ENCODE measurements at regions not wholly inside any gene's neighbourhood (a gene's known extent, or its start where the extent isn't known, plus 50 kb on each side); places are given as distances from the start of the nearest gene placed in this dataset.
"Not testable (repeated sequence)": the region's sequence is repeated elsewhere in the genome, so short reads cannot be mapped to it uniquely, and the experiment has no call there.

DNA sequence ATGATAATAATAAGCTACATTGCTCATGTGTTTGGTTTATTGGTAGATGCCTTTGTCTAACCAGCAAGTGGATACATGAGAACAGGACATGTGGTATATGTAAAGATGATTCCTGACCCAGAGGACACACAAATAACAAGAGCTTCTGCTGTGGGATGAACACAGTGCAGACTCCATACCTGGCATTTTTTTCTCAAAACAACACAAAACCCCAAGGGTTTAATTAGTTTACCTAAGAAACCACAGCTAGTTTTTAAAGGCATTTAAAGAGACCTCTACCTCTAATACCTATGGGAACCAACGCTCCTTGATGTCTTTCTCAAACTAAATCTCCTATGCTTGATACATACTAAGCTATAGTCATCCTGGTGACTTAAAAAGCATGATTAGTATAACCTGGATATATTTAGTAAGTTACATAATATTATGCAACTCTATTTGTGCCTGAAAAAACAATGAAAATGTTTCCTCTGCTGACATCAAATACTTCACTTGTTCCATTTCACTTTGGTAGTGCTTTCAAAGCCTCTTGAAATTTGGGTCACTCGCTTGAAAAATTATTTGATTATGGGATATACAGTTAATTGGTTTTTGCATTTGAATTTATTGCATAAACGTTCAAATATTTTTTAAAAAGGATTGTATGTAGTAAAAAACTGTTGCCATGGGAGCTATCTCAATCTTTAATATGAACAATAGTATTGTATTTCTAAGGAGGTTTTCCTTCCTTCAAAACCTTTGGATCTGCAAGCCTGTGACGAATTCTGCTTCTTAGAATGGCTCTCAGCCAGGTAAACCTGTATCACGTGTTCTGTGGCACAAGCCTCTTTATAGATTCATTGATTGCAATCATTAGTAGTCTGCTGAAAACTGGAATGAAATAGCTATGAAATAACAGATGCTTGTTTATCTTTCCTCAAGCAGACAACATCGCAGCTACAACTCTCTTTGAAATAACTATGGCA lies 233.0 kb upstream of the KCNMB2 start:
- DNase-seq: no peak

DNA sequence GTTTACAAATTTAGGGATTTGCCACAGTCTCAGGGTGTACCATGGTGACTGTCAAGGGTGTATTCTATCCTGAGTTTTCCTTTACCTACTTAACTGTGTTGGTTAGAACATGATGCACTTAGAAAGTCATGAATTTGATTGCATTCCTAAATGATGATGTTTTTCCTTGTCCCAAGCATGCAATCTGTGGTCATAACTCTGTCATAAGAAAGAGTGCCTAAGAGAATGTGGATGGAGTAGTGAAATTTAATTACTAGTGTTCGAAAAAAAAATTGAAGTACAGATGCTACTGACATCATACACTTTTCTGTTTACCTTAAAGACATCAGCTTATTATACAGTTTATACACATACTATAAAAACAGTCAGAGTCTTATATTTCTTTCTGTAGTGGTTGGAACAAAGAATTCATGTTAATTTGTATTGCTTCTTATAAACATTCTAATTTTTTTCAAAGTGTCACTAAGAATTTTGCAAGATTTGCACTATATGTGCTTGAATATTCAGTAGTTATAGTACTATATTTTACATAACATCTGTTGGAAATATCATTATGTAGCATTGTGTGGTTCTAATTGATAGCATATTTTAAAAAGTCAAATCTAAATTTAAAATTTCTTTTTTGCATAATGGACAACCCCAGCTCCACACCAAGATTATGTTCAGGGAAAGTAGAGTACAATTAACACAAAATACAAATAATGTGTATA lies 231.3 kb upstream of the KCNMB2 start:
- DNase-seq: no peak

DNA sequence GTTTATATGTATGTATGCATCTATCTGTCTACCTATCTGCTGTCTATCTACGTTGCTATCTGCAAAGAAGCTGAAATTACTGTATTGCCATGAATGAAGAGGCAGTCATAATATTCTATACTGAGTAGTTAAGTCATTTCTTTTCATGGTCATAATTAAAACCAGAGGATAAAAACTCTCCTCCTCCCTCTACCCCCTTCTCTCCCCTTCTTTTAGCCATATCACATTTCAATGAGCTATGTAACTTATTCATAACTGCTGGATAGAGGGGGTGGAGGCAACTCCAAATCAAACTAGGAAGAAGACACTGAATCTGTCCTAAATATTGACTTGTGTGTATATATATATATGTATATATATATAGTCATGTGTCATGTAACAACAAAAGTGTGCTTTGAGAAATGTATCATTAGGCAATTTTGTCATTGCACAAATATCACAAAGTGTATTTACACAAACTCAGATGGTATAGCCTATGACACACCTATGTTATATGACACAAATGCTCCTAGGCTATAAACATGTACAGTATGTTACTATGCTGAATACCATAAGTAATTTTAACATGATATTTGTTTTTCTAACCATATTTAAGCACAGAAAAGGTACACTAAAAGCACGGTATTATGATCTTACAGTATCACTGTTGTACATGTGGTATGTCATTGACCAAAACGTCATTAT lies 229.7 kb upstream of the KCNMB2 start:
- DNase-seq: no peak

DNA sequence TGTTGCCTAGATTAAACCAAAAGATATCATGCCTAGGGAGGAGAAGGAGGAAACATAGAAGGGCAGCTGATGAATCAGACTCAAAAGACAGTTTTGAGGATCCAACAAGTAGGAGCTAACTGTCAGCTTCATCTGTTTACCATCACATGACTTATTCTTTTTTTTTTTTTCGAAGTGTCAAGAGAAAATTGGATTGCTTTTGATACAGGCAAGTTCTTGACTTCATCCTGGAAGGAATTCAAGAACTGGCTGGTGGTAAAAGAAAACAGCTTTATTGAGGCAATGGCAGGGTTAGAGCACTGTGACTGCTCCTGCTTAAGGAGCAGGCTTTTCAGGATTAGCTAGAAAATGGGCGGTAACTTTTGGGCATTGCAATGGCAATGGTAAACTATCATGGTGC lies 227.5 kb upstream of the KCNMB2 start:
- no peak for DNase-seq

DNA sequence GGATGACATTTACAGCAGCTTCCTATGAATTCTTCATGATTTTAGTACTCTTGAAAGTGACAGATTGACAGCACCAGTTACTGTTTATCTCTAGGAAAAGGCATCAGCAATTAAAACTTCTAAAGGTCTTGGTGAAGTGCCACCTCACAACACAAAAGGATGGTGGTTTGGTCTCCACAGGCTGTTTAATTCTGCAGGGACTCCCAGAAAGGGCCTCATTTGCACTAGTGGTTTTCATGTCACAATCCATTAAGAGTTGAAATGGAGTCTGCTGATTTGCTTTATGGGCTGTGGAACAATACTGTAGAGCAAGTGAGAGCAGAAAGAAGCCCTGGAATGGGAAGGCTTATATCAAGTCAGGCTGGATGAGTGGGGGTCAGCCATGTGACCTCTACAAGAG lies 225.3 kb upstream of the KCNMB2 start:
- DNase-seq: no peak

DNA sequence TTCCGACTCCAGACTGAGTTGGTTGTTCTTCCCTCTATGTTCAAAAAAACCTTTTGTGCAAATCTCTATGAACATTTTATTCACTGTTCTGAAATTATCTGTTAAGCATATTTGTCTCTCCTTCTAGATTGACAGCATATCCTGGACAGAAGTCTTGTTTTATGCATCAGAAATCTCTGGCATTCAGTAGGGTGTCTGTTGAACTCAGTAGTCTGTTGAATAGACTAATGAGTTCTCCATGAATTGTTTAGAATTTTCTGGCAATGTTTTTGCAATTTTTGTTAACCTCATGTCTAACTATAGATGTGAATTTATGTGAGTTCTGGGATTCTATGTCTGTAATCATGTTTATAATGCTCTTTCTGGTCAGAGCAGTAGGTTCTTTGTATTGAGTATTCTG lies 222.5 kb upstream of the KCNMB2 start:
- DNase-seq: no peak

DNA sequence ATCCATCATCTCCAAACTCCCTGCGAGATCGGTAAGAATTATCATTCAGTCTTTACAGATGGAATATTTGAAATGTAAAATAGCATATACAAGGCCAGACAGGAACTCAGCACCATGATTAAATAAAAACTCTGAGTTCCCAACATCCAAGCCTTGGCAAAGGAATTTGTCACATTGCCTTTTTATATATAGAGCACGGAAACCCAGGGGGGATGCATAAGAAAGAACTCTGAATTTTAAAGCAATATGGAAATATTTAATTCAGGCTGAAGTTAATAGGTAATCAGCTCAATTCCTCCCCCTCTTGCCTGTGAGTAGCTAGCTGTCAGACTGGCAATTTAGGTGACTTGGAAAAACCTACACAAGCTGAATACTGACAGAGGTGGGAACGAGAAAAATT lies 217.9 kb upstream of the KCNMB2 start:
- DNase-seq: no peak

DNA sequence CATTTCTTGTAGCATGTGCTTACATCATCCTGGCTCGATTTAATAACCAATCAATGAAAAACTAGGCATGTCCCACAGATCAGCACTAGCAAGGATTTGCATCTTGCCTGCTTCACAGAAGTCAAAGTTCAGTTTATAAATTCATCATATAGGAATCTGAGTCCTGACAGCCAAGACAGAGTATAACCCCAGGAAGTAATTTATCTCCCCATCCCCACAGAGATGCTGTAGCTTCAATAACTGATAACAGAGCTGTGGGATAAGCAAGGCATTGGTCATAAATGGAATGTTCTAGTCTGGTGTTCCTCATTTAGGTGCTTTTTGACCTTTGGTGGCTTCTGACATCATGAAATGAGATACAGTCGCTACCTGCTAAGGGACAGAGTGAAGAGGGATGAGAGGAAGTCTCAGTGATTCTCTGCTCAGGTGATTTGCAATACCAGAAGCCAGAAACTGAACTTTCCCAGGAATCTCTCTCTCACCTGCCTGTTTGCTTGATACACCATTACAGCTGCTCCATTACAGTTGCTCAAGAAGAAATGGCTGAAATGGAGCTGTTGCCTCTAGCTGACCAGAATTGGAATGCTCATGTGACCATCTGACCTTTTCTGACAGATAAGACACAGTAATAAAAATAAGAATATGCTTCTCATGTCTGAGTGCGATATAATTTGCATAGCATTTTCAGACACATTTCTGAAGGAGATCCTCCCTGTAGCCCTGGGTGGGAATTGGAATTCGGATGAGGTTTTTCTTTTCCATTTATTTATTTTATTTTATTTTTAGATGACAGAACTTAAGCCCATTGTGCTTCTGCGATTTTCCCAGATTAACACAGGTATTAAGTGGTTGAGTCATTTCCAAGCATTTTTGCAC lies 217.1 kb upstream of the KCNMB2 start:
- DNase-seq: no peak

DNA sequence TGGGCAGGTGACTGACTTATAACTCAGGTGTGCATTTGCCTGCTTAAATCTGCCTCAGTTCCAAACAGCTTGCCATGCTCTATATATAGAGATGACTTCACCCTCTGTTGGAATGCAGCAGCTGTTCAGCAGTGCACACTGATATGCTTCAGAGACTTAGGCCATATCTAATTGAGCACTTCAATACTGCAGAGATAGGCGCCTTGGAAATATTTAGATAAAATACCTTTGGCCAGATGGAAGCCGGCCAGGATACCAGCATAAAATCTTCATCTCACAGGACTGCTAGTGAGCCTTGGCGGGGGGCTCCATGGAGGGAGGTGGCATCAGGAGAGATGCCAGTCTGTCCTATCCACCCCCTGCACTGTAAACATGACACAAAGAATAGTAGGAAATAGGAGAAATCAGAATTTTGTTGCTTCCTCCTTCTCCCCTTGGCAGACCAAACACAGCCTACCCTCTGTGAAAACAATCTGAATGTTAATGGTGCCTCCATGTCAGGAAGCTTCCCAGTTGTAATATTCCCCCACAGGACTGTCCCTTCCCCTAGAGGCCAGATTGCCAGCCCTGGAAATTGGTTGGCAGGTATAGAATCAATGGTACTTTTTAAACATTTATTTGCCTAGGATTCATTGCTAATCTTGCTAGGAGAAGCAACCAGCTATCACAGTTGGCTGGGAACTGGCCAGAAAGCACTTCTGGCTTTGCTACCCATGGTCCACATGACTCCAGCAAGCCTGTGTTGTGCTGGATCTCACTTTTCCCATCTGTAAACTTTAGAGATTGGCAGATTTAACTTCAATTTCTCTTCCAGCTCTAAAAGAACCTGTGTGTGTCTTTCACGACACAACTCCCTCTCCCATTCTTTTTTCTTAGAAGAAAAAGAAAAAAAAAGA lies 215.5 kb upstream of the KCNMB2 start:
- no peak for DNase-seq

DNA sequence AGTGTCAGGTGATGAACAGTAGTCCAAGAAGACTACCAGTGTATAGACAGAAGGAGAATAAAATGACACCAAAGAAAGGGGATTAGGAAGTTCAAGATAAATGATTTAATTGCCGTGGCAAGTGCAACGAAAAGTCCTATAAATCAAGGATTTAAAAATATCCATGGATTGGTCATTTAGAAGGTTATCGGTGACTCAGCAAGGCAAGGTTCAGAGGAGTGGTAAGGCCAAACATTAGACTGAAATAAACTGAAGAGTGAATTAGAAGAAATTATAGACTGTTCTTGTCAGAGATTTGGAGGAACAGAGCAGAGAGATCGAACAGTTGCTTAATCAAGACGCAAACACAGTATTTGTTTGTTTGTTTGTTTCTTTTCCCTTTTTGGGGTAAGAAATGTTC lies 211.9 kb upstream of the KCNMB2 start:
- DNase-seq: no peak

DNA sequence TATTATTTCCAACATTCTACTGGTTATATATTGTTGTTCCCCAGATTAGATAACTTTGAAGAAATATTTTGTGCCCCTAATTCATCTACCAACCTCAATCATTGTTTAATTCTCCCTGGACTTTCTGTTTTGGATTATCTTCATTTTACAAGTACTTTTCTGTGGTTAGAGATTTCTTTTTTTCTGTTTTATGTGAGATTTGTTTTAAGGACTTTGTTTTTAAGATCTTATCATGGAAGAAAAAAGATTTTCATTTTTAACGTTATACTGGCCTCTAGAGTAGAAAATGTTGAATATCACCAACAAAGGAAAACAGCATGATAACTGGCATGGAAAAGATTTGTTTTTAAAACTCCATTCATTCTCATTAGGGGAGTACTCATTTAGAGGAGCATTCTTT lies 210.9 kb upstream of the KCNMB2 start:
- no peak for DNase-seq

DNA sequence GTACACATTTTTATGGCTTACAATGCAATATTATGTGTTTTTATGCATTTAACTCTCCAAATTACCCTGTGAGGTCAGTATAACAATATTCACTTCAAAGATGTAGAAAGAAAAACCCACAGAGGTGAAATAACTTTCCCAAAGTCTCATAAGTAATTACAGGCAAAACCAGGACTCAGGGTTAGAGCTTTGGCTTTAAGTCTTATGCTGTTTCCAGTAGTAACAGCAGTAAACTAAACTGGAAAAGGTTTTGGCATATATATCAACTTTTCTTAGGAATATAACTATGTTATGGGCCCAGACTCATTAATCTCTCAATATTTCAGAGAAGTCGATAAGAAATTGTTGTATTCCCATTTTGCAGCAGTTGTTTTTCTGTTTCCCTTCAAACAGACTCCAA lies 206.3 kb upstream of the KCNMB2 start:
- no peak for DNase-seq

DNA sequence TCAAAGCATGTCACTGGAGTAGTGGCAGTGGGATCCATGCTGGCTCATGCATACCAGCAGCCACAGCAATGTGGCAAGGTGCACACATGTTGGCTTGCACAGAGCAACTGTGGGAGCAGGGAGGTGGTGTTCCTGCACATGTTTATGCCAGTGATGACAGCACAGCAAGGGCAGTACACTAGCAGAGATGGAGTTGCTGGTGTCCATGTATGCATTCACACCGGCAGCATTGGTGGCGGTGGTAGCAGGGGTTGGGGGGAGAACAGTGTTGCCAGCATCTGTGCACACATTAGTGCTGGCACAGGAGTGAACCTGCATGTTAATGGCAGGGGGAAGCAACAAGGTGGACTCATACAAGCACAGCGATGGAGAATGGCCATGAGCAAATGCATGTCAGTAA lies 202.0 kb upstream of the KCNMB2 start:
- no peak for DNase-seq

DNA sequence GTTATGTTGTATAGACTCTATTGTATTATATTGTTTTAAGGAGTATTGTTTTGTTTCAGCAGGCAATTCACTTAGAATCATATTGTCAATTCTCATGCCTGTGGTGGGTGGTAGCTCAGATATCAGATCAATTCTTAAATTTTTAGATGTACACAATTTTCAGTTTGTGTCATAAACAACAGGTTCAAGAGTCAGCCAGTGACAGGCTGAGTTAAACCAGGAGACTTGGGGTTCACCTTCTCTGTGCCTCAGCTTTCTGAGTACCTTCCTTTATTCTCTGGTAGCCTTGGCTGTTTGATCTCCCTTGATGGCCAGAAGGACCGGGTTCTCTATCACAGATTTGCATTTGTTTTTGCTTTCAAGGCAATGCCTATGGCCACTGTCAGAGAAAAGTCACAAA lies 199.9 kb upstream of the KCNMB2 start:
- DNase-seq: no peak

DNA sequence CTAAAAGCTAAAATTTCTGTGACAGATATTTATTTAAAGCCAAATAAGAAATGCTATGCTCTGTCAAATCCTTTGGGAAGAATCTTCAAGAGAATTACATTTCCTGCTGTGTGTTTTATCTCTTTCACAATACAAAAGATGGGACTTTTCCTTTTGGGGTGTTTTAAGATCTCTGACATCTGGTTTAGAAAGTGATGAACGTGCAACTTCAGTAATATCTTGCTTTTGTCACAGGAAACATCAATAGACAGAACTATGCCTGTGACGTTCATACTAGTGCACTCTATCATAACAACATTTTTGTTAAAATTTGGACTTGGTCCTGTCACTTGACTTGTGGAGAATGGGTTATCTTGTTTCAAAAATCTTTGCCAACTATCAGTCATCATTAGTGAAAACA lies 195.7 kb upstream of the KCNMB2 start:
- no peak for DNase-seq

DNA sequence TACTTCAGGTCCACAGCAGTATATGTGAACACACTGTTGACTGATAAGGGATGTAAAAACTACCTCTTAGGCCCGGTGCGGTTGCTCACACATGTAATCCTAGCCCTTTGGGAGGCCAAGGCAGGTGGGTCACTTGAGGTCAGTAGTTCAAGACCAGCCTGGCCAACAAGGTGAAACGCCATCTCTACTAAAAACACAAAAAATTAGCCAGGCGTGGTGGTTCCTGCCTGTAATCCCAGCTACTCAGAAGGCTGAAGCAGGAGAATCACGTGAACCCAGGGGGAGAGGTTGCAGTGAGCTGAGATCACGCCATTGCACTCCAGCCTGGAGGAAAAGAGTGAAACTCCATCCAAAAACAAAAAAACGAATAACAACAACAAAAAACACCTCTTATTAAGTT lies 194.6 kb upstream of the KCNMB2 start:
- DNase-seq: no peak

DNA sequence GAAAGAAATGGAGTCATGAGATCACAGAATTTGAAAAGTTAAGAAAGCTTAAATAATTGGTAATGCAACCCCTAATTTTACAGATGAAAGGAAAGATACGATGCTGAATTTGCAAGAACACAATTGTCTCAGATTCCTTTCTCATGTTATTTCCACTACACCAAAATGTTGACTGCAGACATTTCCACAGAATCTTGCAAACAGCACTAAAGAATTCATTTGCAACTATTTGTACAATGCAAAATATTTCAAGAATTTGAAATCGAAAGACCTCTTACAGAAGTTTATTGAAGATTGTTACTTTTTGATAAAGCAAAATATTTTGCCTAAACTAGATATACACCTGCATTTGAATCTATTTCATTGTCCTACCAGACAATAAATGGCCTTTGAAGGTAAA lies 194.1 kb upstream of the KCNMB2 start:
- no peak for DNase-seq

DNA sequence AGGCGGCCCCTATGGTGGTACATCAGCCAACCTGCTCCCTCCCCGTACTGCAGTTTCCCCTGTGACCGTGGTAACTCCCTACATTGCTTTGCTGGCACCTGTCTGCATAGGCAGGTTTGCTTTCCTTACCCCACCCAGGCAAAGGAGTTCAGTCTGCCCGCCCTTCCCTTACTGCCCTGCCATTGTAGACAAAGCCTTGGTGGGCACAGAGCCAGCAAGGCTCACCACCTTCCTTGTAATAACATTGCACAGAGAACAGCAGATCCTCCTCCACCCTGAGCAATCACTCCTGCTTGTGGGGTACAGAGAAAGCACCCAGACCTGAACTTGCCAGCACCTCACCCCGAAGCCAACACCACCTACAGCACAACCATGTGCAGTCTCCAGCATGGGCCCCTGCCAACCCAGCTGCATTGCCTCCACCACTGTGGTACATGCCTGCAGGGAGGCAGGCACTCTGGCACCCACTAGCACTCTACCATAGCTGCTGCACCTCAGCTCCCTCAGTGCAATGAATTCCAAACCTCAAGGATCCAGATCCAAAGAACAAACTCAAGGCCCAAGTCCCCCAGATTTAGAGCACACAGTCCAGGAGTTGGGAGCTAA lies 192.7 kb upstream of the KCNMB2 start:
- DNase-seq: no peak

DNA sequence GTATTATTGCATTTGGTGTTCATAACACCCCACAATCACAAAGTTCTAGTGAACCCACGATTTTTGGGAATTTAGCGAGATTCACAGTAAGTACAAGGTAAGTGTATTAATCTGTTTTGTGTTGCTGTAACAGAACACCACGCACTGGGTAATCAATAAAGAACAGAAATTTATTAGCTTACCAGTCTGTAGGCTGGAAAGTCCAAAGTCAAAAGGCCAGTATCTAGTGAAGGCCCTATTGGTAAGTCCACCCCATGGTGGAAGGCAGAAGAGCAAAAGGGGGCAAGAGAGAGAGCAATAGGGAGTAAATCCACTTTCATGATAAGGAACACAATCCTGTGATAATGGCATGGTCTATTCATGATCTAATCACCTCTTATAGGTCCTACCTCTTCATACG lies 190.3 kb upstream of the KCNMB2 start:
- DNase-seq: no peak

DNA sequence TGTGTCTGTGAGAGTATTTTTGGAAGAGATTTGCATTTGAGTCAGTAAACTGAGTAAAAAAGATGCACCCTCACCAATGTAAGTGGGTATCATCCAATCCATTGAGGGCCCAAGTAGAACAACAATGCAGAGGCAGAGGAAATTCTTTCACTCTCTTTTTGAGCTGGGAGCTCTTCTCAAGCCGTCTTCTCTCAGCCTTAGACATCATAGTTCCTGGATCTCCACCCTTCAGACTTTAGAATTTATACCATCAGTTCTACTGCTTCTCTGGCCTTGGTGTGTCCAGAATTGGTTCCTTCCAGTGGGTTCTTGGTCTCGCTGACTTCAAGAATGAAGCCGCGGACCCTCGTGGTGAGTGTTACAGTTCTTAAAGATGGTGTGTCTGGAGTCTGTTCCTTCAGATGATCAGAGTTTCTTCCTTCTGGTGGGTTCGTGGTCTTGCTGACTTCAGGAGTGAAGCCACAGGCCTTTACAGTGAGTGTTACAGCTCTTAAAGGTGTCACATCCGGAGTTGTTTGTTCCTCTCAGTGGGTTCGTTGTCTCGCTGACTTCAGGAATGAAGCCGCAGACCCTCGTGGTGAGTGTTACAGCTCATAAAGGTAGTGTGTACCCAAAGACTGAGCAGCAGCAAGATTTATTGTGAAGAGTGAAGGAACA lies 187.5 kb upstream of the KCNMB2 start:
- not testable (repeated sequence) for DNase-seq

DNA sequence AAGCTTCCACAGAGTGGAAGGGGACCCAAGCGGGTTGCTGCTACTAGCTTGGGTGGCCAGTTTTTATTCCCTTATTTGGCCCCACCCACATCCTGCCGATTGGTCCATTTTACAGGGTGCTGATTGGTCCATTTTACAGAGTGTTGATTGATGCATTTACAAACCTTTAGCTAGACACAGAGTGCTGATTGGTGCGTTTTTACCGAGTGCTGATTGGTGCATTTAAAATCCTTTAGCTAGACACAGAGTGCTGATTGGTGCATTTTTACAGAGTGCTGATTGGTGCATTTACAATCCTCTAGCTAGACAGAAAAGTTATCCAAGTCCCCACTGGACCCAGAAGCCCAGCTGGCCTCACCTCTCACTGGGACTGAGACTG lies 187.0 kb upstream of the KCNMB2 start:
- DNase-seq: not testable (repeated sequence)

Data from activated CD4-positive, CD25-positive, alpha-beta regulatory T cell (primary cell).